Activated CD8-positive, alpha-beta memory T cell treated with anti-CD3 and anti-CD28 coated beads, Interleukin-2, amount 50 U/mL, for 24 hours (primary cell): ENCODE measurements at regions not wholly inside any gene's neighbourhood (a gene's known extent, or its start where the extent isn't known, plus 50 kb on each side); places are given as distances from the start of the nearest gene placed in this dataset.
A peak's percentile ranks its signal among the peaks of the same experiment; 100 is the strongest.
"Not testable (repeated sequence)": the region's sequence is repeated elsewhere in the genome, so short reads cannot be mapped to it uniquely, and the experiment has no call there.

Experiments used
- DNase-seq: peaks from one replicate; pipeline ENCODE4 v3.0.0-alpha.2; 2020; ENCODE audit errors: extremely low read depth

- no peak for DNase-seq
These were observed 179.6 kb downstream of the OR4M2 start for GRCh38 chr15:22259881-22260421.

DNA sequence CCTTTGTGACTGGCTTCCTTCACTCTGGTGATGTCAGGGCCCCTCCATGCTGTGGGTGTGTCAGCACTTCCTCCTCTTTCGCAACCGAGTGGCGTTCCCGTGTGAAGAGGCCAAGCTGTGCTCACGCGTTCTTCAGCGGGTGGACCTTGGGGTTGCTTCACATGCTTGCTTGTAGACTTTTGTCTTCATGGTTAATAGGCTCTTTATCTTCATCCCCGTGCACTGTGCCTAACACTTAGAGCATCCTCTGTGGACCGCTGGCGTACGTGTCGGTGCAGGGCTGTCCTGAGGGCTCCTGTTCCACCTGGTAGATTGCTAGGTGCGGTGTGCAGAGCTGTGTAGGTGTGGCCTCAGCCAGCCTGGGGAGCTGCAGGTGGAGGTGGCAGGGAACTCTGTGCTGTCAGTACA lies 182.3 kb downstream of the OR4M2 start:
- peak; percentile 30 for DNase-seq

DNA sequence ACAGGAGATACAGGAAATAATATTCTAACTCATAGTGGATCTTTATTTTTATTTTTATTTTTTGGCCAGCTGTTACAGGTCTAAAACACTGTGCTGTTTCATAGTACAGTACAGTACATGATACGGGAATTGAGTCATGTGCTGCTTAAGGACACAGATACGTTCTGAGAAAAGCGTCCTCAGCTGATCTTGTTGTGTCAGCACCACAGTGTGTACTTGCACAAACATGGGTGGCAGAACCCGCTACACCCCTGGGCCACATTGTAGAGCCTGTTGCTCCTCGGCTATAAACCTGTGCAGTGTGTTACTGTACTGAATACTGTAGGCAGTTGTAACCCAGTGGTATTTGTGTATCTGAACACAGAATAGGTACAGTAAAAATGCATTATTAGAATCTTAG lies 183.4 kb downstream of the OR4M2 start:
- DNase-seq, result no peak

DNA sequence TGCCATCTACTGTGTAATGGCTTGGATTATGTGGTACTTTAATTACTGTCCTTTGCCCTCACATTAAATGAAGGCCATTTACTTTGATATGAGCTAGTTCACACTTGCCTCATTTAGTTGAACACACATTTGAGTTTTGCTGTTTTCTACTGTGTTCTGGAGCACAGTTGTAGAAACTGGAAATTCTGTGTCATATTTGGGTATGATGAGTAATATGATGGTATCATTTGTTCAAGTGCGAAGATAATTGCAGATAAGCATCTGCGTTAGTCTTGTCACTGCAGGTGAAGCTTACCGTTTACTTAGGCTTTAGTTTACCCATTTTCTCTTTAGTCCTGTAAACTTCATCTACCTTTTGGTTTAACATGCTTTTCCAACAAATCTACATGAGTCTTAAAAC lies 183.9 kb downstream of the OR4M2 start:
- not testable (repeated sequence) for DNase-seq

DNA sequence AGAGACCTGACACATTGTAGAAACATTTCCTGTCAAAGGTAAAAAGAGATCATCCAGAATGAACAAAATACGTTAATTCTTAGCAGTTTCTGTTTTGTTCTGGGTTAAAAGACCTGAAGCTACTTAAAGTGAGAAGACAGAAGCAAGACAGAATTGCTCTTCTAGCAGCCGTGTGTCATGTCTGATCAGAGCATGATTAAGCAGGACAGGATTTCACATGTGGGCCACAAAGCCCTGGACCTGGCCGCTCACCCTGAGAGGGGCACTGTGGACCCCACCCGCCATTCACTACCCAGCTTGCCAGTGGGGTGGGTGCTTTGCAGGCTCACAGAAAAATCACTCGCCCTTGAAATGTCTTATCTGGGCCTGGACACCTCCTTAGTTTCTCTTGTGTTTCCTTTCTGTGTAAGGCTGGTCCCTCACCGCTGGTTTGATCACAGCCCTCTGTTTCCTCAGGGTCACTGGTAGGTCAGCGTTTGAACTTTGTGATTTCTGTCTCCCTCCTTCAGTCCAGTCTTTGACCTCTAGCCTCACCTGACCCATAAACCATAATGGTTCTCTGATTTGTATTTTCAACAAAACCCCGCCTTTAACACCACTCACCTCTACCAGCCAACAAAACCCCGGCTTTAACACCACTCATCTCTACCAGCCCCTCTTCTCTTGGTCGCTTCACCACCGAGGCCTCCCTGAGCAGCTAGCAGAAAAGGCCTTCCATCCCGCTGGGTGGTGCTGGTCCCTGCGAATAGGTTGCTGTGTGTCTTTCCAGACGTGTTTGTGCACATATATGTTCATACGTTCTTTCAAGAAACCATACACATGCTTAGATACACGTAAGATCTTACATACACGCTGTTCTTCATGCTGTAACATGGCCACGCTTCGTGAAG lies 185.0 kb downstream of the OR4M2 start:
- no peak for DNase-seq

DNA sequence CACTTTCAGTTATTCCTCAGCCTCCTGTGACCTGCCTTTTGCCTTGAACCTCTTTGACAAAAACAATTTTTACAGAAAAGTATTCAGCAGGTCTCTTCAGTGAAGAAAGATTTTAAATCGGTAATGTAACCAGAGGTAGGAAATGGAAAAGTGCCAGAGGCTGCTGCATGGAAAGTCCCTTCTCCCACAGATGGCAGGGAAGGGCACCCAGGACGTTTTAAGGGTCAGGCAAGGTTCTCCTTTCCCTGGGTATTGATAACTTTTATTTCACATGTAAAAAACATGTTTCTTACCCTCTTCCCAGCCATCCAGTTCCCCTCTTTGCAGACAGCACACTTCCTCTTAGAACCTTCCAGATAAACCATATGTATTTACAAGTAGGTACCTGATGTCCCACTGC lies 185.6 kb downstream of the OR4M2 start:
- DNase-seq, result no peak

DNA sequence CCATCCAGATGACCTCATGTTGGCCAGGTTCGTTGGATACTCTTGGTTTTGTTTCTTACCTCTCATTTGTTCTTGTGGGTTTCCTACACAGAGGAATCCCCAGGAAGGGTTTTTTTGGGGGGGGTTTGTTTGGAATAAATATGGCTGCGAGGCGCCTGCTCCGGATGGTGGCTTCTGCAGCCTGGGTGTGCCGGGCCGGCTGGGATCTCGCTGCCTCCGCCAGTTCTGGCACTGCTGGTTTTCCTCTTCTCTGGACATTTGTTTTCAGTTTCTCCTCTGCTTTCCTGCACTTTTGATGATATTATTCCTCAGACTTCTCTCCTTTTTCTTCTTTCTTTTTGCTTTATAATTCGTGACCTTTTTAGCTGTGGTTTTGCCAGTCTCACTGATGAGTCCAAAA lies 187.4 kb downstream of the OR4M2 start:
- DNase-seq, result no peak

DNA sequence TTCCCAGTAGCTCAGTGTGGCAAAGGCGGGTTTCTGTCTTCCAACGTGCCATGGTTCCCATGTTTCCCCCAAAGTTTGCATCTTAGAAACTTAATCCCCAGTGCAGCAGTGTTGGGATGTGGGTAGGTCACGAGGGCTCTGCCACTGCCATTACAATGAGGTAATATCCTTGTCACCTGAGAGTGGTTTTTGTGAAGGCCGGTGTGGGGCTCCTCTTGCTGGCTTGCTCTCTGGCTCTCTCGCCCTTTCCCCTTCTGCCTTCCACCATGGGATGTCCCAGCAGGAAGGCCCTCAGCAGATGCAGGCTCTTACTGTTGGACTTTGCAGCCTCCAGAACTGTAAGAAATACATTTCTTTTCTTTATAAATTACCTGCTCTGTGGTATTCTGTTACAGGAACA lies 187.9 kb downstream of the OR4M2 start:
- not testable (repeated sequence) for DNase-seq

DNA sequence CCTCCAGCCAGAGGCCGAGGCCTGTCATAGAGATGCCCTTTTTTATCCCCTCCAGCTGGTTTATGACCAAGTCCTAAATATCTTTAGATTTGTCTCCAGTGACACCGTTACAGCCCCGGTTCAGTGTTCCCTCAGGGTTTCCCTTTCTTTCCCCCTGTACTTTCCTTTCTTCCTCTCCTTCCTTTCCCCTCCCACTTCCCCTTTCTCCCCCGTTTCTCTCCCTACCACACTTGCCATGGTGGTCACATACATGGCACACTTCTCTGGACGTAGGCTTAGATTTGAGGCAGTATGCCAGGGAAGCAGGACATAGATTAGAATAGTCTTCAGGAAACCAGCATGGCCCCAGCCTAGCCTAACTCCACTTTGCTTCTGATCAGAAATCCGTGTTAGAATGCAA lies 188.3 kb downstream of the OR4M2 start:
- not testable (repeated sequence) for DNase-seq

DNA sequence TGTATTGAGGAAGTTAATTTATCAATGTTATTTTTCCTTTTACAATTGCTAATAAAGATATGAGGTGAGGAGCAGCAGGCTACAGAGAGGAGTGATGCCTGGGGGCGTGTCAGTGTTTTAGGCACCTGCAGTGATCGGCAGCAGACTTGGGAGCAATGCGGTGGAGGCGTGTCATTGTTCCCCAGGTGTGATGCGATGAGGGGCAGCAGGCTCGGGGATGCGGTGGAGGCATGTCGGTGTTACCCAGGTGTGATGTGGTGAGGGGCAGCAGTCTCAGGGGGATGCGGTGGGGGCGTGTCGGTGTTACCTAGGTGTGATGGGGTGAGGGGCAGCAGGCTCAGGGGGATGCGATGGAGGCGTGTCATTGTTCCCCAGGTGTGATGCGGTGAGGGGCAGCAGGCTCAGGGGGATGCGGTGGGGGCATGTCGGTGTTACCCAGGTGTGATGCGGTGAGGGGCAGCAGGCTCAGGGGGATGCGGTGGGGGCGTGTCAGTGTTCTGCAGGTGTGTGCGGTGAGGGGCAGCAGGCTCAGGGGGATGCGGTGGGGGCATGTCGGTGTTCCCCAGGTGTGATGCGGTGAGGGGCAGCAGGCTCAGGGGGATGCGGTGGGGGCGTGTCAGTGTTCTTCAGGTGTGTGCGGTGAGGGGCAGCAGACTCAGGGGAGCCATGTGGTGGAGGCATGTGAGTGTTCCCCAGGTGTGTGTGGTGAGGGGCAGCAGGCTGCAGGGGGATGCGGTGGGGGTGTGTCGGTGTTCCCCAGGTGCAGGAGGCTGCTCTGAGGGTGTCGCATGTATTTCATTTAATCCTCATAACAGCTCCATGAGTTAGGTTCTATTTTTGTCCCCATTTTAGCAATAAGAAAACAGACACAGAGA lies 186.2 kb upstream of the GOLGA6L22 start:
- not testable (repeated sequence) for DNase-seq

DNA sequence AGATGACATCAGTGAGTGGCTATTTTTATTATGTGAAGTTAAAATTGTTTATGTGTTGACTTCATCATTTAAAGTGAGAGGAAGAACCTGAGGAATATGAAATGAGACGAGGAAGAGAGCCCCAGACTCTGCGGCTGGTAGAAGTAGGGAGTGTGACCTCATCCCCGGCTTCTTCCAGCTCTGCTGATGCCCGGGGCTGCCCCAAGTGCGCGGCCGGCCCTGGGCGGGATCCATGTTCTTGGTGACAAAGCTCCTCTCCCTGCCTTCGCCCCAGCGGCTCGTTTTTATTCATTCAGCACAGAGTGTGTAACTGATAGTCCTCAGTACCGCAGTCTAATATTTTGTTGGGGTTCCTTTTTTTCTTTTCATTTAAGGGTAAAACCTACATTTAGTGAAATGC lies 185.5 kb upstream of the GOLGA6L22 start:
- DNase-seq, result not testable (repeated sequence)

- not testable (repeated sequence) for DNase-seq
These were observed 184.3 kb upstream of the GOLGA6L22 start for GRCh38 chr15:22274376-22274775.

GRCh38 chr15:22280770-22281169 lies 177.9 kb upstream of the GOLGA6L22 start:
- DNase-seq, result not testable (repeated sequence)

DNA sequence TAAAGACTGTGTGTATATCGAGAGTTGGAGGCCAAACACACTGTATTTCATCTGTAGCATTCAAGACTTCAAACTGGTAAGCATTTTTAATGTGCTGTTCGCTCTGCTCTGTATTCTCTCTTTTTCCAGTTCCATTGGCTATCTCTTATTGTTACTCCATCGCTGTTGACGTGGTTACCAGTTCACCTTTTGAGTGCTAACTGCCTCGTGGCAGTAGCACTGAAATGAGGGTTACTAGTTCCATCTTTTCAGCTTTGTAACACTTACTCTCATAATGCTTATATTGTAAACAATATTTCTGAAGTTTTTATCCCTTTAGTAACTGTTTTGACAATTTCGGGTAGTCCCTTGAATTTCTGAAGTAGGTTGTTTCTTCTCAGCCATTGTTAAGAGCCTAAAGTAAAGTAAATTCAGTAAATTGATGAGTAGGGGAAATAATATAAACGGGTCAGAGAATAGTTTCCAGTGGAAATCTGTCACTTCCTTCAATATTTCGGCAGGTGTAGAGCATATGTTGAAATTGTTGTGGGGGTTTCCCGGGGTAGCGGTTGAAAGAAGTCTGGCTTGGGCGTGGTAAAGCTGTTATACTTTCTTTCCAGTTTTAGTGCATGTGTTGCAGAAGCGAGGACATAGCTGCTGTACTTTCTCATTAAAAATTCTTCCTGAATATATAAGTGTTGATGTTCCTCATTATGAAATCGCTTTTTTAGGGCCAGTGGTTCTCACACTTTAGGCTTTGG lies 175.7 kb upstream of the GOLGA6L22 start:
- not testable (repeated sequence) for DNase-seq

- not testable (repeated sequence) for DNase-seq
These were observed 173.8 kb upstream of the GOLGA6L22 start for GRCh38 chr15:22284795-22285420.

DNA sequence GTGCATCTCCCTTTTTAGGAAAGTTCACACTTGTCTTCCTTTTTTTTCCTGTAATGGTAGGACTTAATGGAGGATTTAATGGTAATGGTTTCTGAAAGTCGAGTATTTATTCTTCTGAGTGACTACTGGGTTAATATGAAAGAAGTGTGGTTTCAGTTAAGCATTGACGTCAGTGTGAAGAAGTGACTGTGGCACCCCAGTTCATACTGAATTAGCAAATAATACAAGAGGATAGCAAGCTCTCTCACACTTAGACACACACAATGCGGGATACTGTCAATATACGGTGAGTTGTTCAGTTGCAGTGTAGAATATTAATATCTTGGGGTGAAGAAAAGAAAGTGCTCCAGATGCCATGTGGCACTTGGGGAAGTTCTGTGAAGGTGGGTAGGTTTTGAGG lies 167.6 kb upstream of the GOLGA6L22 start:
- DNase-seq, result not testable (repeated sequence)

DNA sequence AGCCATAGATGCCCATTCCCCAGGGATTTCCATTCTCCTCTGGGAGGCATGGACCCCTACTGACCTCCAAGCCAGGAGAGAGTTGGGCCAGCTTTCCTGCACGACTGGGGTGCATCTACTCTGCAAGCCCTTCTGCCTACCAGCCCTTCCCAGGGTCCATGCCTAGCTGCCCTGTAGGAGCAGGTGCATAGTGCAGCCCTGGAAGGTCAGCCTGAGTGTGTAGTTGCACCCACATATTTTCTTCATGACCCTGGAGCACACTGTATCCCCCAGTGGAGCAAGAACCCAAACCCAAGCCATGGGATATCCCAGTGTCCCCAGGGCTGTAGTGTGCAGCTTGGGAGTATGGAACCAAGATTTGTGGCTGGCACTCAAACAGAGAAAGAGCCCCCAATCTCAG lies 155.6 kb upstream of the GOLGA6L22 start:
- DNase-seq, result not testable (repeated sequence)
